ENCODE measurements at regions not wholly inside any gene's neighbourhood (a gene's known extent, or its start where the extent isn't known, plus 50 kb on each side); places are given as distances from the start of the nearest gene placed in this dataset.

DNA sequence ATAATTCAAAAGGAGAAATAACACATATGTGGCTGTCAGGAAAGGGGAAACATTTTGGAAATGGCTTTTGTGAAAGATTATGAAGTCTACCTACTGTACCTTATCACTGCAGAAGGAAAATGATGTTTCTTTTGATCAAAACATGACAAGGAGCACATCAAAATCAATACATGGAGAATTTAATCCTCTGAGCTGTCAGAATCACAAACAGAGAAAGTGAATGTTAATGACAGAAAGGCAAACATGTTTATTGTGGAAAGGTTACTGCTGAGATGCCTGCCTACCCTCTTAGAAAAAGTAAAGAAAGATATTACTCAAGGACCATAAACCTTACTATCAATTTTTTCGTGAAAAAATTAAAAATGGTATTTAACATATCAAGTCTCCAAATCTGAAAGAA, 794.5 kb upstream of the GYPC start:
- TF ChIP-seq MYC (IDR thresholded peaks at IDR 0.05; ENCODE audit: low read depth, low read length) (no peak), POLR2A (IDR thresholded peaks at IDR 0.05; ENCODE audit: extremely low read depth, insufficient read length) (no peak)
- TF ChIP-seq, protein P1, sequence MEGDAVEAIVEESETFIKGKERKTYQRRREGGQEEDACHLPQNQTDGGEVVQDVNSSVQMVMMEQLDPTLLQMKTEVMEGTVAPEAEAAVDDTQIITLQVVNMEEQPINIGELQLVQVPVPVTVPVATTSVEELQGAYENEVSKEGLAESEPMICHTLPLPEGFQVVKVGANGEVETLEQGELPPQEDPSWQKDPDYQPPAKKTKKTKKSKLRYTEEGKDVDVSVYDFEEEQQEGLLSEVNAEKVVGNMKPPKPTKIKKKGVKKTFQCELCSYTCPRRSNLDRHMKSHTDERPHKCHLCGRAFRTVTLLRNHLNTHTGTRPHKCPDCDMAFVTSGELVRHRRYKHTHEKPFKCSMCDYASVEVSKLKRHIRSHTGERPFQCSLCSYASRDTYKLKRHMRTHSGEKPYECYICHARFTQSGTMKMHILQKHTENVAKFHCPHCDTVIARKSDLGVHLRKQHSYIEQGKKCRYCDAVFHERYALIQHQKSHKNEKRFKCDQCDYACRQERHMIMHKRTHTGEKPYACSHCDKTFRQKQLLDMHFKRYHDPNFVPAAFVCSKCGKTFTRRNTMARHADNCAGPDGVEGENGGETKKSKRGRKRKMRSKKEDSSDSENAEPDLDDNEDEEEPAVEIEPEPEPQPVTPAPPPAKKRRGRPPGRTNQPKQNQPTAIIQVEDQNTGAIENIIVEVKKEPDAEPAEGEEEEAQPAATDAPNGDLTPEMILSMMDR (IDR thresholded peaks at IDR 0.05; ENCODE audit: low read depth, low read length), result no peak
- TF ChIP-seq, protein P2, sequence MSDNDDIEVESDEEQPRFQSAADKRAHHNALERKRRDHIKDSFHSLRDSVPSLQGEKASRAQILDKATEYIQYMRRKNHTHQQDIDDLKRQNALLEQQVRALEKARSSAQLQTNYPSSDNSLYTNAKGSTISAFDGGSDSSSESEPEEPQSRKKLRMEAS (IDR thresholded peaks at IDR 0.05; ENCODE audit: low read depth, low read length), result no peak
- DNase-seq (ENCODE audit: low read depth), result no peak
- H3K4me3 ChIP-seq (ENCODE audit: low read depth, low read length), result no peak overlapping the region

DNA sequence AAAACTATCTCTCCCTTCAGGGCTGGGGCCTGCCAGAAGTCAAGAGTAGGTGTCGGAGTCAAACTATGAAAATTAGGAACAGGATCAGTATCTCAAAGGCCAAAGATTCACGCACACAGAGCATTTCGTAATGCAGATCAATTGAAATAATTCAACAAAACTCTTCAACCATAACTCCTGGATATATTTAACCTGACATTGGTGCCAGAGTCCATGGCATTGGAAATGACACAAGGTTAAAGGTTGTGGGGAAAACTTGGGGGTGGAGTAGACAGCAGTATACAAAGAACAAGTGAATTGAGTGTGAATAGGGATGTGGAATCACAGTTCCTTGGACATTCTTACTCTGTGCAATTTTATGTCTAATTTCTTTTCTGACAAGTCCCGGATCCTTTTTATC, 788.0 kb upstream of the GYPC start:
- DNase-seq (ENCODE audit: low read depth), result no peak
- H3K4me3 ChIP-seq (ENCODE audit: low read depth, low read length), result no peak overlapping the region
- TF ChIP-seq MYC (IDR thresholded peaks at IDR 0.05; ENCODE audit: low read depth, low read length) (no peak), POLR2A (IDR thresholded peaks at IDR 0.05; ENCODE audit: extremely low read depth, insufficient read length) (no peak)
- TF ChIP-seq, protein P1 (IDR thresholded peaks at IDR 0.05; ENCODE audit: low read depth, low read length), result no peak
- TF ChIP-seq, protein P2 (IDR thresholded peaks at IDR 0.05; ENCODE audit: low read depth, low read length), result no peak

DNA sequence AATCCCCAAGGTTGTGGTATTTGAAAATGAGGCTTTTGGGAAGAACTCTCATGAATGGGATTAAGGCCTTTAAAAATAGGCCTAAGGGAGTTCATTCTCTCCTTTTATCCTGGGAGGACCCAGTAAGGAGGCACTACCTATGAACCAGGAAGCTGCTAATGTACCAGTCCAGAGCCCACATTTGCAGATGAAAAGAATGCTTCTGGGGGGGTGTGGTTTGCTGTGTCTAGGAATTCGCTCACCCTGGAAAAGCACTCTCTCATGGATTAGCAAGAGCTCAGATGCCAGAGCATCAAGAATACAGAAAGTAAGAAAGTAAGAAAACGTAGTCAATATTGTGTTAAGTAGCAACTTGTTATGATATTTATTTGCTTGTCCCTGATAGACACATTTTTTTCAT, 785.7 kb upstream of the GYPC start:
- DNase-seq (ENCODE audit: low read depth), result no peak

DNA sequence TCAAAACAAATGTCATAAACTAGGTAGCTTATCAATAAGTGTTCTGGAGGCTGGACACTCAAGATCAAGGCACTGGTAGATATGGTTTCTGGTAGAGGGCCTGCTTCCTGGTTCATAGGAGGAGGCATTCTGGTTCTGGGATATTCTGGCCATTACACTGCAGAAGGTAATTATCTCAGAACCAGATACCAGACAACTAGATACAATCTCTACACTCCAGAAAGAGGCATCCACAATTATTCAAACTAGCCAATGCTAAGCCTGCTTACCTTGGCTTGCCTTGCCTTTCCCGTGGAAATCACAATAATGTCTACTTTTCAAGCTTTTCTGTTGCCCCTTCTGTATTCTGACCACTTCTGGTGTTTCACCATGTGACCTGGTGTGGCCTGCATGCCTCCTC, 785.2 kb upstream of the GYPC start:
- no peak for TF ChIP-seq POLR2A (IDR thresholded peaks at IDR 0.05; ENCODE audit: extremely low read depth, insufficient read length)
- no peak for TF ChIP-seq MYC (IDR thresholded peaks at IDR 0.05; ENCODE audit: low read depth, low read length)
- TF ChIP-seq, protein P2 (IDR thresholded peaks at IDR 0.05; ENCODE audit: low read depth, low read length), result no peak
- H3K4me3 ChIP-seq (ENCODE audit: low read depth, low read length), result no peak overlapping the region
- DNase-seq (ENCODE audit: low read depth), result no peak

More for the DNA sequence above, 785.7 kb upstream of the GYPC start:
- H3K4me3 ChIP-seq (ENCODE audit: low read depth, low read length), result no peak overlapping the region
- TF ChIP-seq MYC (IDR thresholded peaks at IDR 0.05; ENCODE audit: low read depth, low read length) (no peak), POLR2A (IDR thresholded peaks at IDR 0.05; ENCODE audit: extremely low read depth, insufficient read length) (no peak)
- TF ChIP-seq, protein P1 (IDR thresholded peaks at IDR 0.05; ENCODE audit: low read depth, low read length), result no peak
- TF ChIP-seq, protein P2 (IDR thresholded peaks at IDR 0.05; ENCODE audit: low read depth, low read length), result no peak

DNA sequence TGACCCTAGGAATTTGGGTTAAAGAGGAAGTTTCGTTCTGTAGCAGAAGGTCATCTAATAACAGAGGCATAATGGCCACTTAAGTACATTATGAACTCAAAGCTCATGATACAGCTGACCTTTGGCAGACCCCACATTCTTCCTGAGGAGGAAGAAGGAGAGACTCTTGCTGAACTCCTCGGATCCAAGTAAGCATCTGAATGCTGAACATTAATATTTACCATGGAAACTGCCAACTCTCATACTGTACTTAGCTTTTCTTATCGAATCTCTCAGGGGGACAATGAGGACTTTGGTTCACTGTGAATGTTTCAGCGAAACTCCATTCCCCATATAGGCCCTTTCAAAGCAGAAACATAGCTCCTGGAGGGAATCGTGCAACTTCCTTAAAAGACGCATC, 781.4 kb upstream of the GYPC start:
- H3K4me3 ChIP-seq (ENCODE audit: low read depth, low read length), result no peak overlapping the region
- no peak for DNase-seq (ENCODE audit: low read depth)
- TF ChIP-seq POLR2A (IDR thresholded peaks at IDR 0.05; ENCODE audit: extremely low read depth, insufficient read length) (no peak), MYC (IDR thresholded peaks at IDR 0.05; ENCODE audit: low read depth, low read length) (no peak)
- TF ChIP-seq, protein P1 (IDR thresholded peaks at IDR 0.05; ENCODE audit: low read depth, low read length), result no peak
- TF ChIP-seq, protein P2 (IDR thresholded peaks at IDR 0.05; ENCODE audit: low read depth, low read length), result no peak

DNA sequence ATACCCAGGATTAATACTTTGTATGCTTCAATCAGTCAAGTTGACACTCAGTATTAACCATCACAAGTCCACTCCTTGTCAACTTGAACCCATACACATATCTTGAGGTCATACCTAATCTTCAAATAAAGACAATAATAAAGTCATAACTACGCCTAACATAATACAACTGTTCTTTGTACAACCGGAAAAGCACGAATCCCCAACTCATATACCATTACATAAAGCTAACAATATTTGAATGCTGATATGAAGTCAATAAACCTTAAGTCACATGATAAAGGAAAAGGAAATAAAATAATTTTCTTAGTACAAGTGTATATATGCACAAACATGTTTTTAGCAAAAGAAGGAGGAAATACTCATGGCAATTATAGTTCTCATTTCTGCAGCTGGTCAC, 770.6 kb upstream of the GYPC start:
- no peak overlapping the region for H3K4me3 ChIP-seq (ENCODE audit: low read depth, low read length)
- no peak for TF ChIP-seq MYC (IDR thresholded peaks at IDR 0.05; ENCODE audit: low read depth, low read length)
- TF ChIP-seq, protein P2 (IDR thresholded peaks at IDR 0.05; ENCODE audit: low read depth, low read length), result no peak
- TF ChIP-seq, protein P1 (IDR thresholded peaks at IDR 0.05; ENCODE audit: low read depth, low read length), result no peak
- DNase-seq (ENCODE audit: low read depth), result no peak

Measured in NB4 (cell line).